HG03103 (cell line): ENCODE measurements at regions not wholly inside any gene's neighbourhood (a gene's known extent, or its start where the extent isn't known, plus 50 kb on each side); places are given as distances from the start of the nearest gene placed in this dataset.
"Not testable (repeated sequence)": the region's sequence is repeated elsewhere in the genome, so short reads cannot be mapped to it uniquely, and the experiment has no call there.

ENCODE experiments used
- ATAC-seq: cut with Tn5 transposase; IDR thresholded peaks from one replicate; pipeline ENCODE4 v1.9.1; 2021; ENCODE audit warnings: low read depth; ENCODE audit not compliant: unreplicated experiment

- no peak for ATAC-seq
These were observed 115.6 kb upstream of the CDH5 start for GRCh38 chr16:66250686-66251431.

- no peak for ATAC-seq
These were observed 118.7 kb upstream of the CDH5 start for GRCh38 chr16:66247516-66248481.

- ATAC-seq = no peak
These were observed 120.6 kb upstream of the CDH5 start for GRCh38 chr16:66245868-66246267.

- no peak for ATAC-seq
These were observed 121.4 kb upstream of the CDH5 start for GRCh38 chr16:66245072-66245471.

GRCh38 chr16:66242672-66243071 is 123.8 kb upstream of the CDH5 start:
- no peak for ATAC-seq

GRCh38 chr16:66242206-66242605 is 124.3 kb upstream of the CDH5 start:
- ATAC-seq = not testable (repeated sequence)

GRCh38 chr16:66240631-66241395 is 125.7 kb upstream of the CDH5 start:
- ATAC-seq = no peak

- no peak for ATAC-seq
These were observed 126.4 kb upstream of the CDH5 start for GRCh38 chr16:66240088-66240487.

- no peak for ATAC-seq
These were observed 127.8 kb upstream of the CDH5 start for GRCh38 chr16:66238696-66239095.

- ATAC-seq = no peak
These were observed 130.2 kb upstream of the CDH5 start for GRCh38 chr16:66236301-66236700.

GRCh38 chr16:66231452-66232160 is 134.9 kb upstream of the CDH5 start:
- no peak for ATAC-seq

GRCh38 chr16:66229651-66230050 is 136.8 kb upstream of the CDH5 start:
- ATAC-seq = no peak

- no peak for ATAC-seq
These were observed 137.7 kb upstream of the CDH5 start for GRCh38 chr16:66228792-66229191.

- no peak for ATAC-seq
These were observed 138.5 kb upstream of the CDH5 start for GRCh38 chr16:66227766-66228530.

GRCh38 chr16:66226762-66227161 is 139.7 kb upstream of the CDH5 start:
- ATAC-seq = no peak

GRCh38 chr16:66225696-66226095 is 140.8 kb upstream of the CDH5 start:
- ATAC-seq = no peak

GRCh38 chr16:66224626-66225025 is 141.9 kb upstream of the CDH5 start:
- ATAC-seq = no peak

- ATAC-seq = no peak
These were observed 142.3 kb upstream of the CDH5 start for GRCh38 chr16:66224186-66224585.

GRCh38 chr16:66223176-66223780 is 143.2 kb upstream of the CDH5 start:
- ATAC-seq = no peak
